CD4-positive, alpha-beta T cell treated with Interleukin-6 at 100 ng/mL for 8 hours (primary cell): ENCODE measurements at regions not wholly inside any gene's neighbourhood (a gene's known extent, or its start where the extent isn't known, plus 50 kb on each side); places are given as distances from the start of the nearest gene placed in this dataset.

Experiments used
- DNase-seq: peaks from one replicate; pipeline ENCODE4 v3.0.0-alpha.2; 2020; ENCODE audit warnings: mixed read lengths, low spot score

DNA sequence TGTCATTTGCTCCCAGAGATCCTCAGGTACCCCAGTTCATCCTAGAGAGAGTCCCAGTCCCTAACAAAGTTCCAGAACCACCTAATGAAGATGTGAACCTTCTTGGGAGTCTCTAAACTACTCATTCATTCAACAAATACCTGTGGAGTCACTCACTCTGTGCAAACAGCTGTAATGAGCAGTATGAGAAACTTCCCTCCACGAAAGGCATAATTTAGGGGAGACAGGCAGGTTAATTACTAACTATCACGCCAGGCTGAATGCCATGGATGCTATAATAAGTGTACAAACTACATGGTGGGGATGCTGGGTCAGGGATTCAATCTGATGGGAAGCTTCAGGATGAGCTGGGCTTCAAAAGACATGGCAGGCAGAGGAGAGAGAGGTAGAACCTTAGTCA lies 70.1 kb upstream of the AFDN start:
- DNase-seq, result no peak

DNA sequence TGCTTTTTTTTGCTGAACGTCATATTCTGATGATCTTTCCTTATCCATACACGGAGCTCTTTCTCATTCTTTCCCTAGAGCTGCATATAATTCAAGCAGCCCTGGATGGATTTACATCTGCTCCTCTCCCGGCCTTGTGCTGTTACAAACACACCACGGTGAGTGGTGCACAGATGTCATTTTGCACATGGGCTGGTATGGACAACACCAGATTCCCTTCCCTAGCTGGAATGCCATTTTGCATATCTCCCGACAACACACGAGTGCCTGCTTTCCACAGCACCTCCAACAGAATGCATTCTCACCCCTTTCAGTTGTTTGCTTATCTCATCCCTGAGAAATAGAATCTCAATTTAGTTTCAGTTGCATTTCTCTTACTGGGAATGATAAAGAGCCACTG lies 69.5 kb upstream of the AFDN start:
- DNase-seq, result no peak

DNA sequence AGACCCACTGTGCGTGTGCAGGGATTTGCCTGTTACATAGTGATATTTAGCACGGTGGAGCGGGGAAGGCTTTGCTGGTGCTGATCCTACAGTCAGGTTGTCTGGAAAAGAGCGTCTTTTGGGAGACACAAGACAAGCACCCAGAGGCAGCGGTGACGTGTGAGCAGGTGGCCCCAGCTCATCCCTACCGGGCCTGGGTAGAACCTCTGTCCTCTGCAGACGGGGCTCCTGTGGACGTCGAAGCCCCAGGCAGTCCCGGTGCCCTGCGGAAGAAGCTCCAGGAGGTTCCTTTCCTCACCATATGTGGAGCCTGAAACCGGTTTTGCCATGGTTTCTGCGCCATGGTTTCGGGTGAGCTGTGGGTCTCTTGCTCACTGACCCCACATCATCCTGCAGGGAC lies 68.9 kb upstream of the AFDN start:
- no peak for DNase-seq

DNA sequence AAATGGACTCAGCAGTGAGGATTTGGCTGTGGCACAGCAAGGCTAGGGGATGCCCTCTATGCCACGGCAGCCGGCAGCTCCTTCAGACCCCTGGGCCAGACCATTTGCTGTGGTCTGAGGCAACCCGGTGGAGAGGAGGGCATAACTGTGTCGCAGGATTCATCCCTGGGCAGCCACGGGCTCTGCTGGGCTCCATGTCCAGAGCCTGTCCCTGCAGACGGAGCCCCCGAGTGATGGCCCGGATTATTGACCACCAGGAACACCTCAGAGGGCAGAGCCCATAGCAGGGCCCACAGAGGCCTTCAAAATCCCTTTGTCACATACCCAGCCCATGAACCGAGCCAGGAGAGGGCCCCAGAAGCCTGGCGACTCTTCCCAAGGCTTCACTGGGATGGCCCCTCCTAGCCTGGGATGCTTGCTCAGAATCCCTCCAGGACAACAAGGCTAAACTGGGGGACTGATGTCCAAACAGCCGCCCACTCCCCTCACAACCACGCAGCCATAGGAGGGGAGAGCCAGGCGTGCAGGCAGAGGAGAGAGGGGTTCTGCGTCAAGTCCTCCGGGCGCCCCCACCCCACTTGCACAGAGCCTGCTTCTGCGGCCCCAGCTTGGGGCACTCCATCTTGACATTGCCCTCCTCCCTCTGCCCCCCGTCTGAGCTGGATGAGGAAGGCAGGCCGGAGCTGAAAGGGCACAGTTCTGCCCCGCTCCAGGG lies 68.2 kb upstream of the AFDN start:
- DNase-seq, result no peak

DNA sequence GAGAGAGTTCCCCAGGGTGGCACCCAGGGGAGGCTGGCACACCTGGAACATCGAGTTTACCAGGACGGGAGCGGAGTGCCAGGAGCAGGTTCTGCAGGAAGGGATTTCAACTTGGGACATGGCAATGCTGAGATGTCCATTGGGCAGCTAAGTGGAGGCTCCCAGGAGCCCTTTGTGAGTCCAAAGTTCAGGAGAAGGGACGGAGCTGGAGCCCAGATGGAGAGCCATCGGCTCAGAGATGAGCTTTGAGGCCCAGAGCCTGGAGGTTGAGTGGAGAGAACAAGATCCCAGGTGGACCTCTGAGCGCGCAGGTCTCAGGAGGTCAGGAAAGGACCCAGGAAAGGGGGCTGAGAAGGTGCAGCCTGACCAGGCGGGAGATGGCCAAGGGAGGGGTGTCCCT lies 67.5 kb upstream of the AFDN start:
- no peak for DNase-seq

DNA sequence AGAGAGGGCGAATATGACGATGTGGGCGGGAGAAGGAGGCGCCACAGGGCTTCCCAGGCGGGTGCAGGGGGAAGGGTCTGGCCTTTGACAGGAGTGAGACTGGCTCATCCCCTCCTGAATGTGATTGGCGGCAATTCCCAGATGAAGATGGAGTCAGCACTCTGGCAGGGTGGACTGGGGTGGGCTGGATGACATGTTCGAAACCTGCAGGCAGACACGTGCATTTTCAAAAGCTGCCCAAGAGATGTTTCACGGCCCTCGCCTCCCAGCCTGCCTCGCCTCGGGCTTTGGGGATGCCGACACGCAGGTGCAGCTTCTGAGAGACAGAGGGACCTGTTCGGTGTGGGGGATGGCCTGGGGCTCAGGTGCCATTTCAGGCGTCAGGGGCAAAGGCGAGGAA lies 66.8 kb upstream of the AFDN start:
- DNase-seq, result no peak

DNA sequence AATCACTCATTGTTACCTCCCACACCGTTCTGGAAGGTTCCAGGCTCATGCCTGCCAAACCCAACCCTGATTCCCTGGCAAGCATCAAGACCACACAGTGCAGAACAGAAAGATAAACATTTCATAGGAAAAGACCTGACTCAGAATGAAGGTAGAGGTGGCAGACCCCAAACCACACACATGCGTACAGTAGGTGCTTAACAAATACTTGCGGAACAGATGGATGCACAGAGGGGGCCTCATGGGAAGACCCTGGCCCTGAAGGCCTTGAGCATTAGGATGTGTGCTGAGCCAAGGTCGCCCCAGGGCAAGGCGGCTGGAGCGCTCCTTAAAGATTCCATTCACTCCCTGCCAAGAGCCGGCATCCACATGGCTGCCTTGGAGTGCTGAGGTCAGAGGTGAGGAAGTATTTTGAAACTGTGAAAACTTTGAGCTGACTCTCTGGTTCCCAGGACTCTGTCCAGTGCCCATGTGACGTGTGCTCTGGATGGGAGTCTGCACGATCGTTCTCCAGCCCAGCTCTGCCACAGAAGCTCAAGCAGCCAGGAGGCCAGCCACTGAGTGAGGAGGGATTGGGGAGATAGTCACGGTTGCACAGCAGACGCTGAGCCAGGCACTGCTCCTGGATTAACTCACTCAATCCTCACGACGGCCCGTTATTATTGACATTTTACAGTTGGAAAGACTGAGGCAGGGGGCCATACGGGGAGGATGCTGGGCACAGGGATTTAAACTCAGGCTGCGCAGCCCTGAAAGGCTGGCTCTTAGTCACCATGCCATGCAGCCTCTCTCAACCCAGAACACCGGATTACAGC lies 65.5 kb upstream of the AFDN start:
- no peak for DNase-seq

DNA sequence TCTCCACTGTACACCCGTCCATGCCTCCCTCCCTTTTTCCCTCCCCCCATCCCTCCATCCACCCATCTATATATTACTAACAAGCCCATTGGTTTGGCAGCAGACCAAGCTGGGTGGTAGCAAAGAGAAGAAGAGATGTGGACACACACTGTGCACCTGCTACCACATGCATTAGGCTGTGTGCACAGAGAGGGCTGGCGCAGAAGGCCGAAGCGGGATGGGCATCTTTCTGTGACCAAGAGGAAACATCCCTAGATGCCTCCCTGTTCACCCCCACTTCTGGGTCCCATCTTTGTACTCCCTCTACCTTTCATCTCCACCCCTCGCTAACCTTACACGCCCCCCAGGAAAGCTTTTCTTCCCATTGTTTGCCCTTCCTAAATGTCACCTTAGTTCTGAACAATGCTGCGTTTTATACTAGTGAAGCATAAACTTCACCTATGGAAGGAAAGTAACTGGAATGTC lies 64.9 kb upstream of the AFDN start:
- no peak for DNase-seq

DNA sequence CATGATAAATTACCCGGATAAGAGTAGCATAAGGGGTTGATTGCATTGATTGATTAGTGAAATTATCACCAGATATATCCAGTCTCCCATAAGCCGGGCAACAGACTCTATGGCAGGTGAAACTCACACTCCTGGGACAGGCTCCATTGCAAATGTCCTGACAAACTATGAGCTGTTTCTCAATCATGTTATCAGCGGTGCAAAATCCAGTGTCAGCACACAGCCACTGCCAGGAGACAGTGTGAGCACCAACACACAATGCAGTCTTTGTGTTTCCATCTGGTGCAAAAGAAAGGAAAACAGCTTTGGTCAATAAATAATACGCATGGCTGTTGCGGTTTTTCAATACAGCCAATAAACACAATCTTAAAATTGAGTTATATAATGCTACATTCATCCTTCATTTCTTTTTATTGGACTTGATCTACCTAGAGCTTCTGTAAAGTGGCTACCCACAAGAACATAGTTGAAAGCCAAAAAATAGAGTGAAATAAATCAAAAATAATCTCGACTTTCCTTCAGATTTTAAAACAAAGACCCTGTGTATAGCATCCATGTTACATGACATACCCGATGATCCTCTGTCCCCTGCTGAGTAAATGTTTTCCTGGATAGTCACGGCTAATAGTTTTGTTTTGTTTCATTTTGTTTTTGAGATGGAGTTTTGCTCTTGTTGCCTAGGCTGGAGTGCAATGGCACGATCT lies 64.3 kb upstream of the AFDN start:
- no peak for DNase-seq

DNA sequence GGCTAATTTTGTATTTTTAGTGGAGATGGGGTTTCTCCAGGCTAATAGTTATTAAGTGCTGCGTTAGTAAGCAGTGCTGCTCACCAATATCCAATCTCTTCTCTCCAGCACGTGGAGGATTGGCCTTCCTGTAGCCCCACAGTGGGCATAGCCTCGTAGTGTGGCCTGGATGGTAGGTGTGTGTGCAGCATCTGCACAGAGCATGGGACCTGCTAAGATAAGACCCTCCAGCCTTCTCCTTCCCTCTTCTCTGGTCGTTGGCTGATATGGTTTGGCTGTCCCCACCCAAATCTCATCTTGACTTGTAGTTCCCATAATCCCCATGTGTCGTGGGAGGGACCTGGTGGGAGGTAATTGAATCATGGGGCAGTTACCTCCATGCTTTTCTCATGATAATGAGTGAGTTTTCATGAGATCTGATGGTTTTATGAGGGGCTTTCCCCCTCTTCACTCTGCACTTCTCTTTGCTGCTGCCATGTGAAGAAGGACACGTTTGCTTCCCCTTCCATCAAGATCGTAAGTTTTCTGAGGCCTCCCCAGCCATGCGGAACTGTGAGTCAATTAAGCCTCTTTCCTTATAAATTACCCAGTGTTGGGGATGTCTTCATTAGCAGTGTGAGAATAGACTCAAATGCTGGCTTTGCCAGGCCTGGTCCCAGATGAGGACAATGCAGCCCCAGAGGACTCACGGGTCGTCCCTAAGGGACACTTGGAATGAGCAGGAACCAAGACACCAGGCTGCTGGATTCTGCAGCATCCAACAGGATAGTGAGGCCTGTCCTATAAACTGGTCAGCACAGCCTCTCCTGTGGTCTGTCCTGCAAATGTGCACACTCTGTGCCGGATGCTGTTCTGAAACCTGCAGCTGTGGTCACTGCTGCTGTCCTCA lies 63.4 kb upstream of the AFDN start:
- DNase-seq, result no peak

DNA sequence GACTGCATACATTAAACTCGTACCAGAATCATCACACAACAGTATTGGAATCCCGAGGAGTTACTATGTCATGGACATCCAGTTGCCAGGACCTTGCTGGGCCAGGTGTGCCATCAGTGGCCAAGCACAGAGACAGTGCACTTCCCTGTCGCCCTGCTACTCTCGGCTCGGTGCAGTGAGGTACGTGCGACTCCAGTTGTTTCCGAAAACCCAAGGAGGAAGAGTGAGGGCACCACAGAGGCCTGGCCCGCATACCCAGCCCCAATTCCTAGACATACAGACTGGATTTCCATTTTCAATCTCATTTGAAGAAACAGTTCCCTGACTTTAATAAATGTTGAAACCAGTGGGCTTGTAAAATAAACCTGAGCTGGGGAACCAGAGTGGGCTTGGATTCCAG lies 62.5 kb upstream of the AFDN start:
- no peak for DNase-seq

DNA sequence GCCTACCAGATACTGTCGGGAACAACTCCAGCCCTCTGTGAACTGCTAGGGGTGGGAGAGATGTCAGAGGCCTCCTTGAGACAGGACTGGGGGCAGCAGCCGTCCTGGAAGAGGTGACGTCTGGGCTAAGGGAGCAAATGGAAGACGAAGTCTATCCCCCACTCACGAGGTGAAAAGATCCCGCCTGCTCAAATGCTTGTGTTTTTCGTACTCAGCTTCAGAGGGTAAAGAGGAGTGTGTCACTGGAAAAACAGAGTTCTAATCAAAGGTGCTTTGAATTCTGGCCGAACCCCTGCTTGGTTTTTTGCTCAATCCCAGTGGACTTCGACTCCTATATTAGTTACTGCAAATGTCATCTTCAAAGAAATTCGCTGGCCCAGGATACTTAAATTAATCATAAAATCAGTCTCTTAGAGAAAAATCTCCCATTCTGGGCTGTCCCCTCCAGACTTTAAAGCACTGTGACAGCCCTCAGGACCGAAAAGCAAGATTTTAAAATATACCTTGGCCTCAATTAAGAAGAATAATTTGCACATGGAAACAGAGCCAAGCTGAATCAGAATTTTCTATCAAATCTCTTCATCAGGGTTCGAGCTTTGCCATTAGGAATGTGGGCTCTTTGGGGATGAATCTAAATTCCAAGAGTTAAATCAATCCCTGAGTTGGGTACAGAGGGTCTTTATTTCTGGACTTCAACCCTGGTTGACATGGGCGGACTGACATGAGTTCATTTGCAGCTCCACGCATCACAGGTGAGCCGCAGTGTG lies 61.8 kb upstream of the AFDN start:
- DNase-seq, result no peak

DNA sequence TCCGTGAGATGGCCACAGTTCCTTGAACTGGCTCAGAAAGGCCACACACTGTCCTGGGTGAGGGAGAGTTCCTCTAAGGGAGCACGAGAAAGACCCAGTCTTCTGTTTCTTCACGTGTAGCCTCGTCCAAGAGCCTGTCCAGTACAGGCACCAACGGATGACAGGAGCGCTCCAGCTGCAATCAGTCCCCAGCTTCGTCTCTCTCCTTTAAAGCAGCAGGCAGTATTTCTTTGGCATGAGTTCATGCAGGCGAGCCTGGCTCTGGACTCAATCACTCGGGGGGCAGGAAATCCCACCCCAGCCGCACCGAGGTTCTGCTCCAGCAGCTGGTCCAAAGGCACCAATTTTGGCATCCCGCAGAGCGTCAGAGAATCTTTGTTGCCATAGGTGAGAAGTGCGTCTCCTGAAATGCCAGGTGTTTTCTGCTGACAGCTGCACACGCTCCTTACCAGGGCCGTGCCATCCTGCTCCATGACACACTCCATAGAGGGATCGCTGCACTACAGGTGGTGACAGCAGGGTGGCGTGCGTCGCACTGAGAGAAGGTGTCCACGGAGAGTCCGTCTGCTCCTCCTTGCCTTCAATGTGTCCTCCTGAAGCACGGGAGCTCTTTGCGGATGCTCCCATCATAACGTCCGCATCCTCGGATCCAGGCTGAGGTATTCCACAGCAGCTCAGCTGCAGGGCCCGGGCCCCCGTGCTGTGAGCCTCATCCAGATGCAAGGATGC lies 59.6 kb upstream of the AFDN start:
- no peak for DNase-seq

DNA sequence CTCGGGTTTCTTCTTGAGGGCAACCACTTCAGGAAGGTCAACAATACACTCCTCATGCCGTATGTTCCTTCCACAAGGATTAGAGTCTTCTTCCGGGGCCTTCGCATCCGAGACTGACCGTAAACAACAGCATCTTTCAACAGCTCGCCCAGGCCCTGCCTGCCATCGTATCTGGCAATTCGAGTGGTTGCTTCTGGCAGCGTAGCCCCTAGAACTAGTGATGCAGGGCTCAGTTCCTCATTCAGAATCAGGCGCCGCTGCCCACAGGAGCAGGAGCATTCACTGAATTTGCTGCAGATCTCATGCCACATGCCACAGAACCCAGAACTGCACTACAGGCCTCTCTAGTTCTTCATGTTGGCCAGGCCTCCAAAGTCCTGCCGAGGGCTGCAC lies 59.0 kb upstream of the AFDN start:
- no peak for DNase-seq

DNA sequence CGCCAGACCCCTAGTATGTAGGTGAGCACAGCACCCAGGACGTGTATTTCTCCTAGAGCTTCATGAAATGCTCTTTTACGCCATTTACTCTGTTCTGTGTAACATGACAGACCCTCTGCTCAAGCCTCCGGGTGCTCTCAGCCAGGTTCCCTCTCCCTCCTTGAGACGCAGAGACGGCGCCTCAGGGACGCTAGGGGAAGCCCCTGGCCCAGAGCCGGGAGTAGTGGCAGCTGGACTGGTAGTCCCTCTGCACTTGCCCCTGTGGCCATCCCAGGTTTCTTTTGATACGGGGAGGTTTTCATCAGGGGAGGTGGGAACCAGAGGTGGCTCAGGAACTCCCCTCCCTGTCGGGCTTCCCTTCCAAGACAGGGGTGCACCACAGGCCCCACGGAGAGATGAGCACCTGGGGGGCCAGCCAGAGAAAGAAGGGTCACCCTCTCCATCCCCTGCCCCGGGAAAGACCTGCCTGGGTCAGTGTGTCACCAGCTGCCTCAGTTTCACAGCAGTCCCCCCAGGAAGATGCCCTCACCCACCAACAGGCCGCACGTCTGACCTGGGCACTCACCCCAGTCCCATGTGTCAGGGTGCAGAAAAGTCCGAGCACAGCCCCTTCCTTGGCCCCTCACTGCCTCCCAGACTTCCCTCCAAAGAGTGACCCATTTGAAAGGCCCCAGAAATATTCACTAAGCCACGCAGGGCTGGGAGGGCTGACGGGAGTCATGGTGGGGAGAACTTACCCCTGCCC lies 58.1 kb upstream of the AFDN start:
- no peak for DNase-seq

DNA sequence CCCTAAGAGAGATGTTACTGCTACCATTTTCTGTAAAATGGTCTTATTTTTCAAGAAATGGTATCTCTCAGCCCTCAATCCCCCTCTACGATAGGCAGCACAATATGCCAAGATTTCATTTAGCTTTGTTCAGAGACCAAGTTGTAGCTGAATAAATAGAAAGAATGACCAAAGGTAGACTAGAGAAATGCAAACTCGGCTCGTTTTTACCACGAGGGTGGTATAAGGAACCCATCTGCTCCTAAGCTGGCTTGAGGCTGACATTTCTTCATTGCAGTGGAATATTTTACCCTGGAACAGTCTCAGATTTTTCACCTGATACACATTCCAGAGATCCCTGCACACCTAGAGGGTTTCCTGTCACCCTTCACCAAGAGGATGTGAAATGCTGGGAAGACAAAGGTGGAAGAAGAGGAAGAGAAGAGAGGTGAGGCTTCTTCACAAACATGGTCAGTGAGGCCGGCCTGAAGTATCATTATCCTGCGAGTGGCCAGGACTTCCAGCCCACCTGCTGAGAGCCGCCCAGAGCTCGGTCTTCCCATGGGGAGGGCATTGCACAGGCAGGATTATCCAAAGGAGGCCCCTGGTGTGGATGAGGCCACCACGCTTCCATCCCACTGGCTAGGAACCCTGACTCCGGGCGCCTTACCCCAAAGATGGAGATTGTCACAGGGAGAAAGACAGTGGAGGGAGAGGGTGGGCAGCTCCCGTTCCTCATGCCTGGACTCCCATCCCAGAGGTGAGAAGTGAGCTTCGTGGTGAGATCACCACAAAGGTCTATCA lies 57.1 kb upstream of the AFDN start:
- DNase-seq, result no peak

DNA sequence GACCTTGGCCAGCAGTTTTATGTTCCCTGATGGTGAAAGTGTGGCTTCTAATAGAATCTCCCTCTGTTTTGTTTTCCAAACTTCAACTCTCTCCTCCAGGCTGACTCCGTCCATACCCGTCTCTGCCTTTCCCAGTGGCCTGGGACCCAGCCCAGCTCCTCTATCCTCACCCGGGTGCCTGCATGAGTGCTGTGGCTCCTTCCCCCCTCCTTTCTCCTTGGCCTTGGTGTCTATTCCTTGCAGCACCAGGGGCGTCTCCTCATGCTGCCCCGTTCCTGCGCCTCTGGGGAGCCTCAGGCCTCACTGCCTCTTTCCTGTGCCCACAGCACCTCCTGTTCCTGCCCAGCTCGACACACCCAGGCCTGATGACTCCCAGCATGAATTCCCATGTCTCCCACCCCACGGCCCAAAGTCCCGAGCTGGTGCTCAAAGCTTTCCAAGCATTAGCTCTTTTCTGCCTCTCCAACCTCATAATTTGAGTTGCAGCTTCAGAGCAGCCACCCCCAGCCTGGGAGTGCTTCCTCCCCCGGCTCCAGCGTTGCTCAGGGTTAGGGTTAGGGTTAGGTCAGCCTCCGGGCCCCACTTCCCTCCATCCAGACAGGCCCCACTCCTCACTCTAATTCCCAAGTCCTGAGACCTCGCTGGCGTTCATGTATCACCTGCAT lies 56.3 kb upstream of the AFDN start:
- no peak for DNase-seq

DNA sequence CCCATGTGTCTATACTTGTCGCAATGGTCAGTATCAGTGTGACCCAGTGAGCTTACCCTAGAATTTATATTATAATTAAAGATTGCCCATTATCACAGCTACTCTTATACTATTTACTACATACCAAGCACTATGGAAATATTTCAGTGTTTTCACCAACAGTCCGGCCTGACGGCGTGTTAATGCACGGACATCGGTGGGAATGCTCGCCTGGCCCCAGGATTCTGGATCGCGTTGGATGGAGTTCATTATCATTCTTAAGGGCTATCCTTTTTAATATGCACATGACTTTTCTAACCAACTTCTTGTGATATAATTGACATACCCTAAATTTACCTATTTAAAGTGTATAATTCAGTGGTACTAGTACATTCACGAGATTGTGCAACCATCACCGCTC lies 51.8 kb upstream of the AFDN start:
- no peak for DNase-seq
